Activated T-cell treated with anti-CD3 and anti-CD28 coated beads, Interleukin-2, amount 50 U/mL, for 1 hour (primary cell): ENCODE measurements at regions not wholly inside any gene's neighbourhood (a gene's known extent, or its start where the extent isn't known, plus 50 kb on each side); places are given as distances from the start of the nearest gene placed in this dataset.
"Not testable (repeated sequence)": the region's sequence is repeated elsewhere in the genome, so short reads cannot be mapped to it uniquely, and the experiment has no call there.

ENCODE experiments used
- DNase-seq: peaks from one replicate; pipeline ENCODE4 v3.0.0-alpha.2; 2020

DNA sequence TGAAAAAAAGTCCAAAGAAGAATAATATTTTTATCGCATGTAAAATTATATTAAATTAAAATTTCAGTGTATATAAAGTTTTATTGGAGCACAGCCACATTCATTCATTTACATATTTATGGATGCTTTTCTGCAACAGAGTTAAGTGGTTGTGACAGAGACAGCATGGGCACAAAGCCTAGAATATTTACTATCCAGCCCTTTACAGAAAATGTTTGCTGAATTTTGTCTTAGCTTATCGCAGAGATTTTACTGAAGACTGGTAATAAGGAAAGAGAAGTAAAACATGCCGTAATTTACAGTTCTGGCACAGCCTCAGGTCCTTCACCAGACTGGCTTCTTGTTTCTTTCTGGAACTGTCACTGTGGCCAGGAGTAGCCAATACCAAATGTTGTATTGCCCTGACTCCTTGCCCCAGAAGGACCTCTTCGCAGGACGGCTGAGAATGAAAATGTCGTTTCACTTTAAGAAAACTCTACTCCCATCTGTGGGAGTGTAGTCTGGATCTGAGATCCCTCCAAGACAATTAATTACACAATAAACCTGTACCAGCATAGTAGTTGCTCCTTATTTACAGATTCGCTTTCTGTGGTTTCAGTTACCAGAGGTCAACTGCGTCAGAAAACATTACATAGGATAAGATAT is 94.9 kb upstream of the GOT2 start:
- no peak for DNase-seq

DNA sequence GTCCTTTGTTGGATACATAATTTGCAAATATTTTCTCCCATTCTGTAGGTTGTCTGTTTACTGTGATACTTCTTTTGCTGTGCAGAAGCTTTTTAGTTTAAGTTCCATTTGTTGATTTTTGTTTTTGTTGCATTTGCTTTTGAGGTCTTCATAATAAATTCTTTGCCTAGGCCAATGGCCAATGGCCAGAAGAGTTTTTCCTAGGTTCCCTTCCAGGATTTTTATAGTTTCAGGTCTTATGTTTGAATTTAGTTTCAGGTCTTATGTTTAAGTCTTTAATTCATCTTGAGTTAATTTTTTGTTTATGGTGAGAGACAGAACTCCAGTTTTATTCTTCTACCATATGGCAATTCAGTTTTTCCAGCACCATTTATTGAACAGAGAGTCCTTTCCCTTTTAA is 90.1 kb upstream of the GOT2 start:
- no peak for DNase-seq

DNA sequence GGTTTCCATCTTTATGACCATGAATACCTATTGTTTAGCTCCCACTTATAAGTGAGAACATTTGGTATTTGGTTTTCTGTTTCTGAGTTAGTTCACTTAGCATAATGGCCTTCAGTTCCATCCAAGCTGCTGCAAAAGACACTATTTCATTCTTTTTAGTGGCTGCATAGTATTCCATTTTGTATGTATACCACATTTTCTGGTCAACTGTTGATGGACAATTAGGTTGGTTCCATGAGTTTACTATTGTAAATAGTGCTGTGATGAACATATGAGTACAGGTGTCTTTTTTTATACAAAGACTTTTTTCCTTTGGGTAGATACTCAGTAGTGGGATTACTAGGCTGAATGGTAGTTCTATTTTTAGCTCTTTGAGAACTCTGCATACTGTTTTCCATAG is 87.8 kb upstream of the GOT2 start:
- DNase-seq: no peak

DNA sequence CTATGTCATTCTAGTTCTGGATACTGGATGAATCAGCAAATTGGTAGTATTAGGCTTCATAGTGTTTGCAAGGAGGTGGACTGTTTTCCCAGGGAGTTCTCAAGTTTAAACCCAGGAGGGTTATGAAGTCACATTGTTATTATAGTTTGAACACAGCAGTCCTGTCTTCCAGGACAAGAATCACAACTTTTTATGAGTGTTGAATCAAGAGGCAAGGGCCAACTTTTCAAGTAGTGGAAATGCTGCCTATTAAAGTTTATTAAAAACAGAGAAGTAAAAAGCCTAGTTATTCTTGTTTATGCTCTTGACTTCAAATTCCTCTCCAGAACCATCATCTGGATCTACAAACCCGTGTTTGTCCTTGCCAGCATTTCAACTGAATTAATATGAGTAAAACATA is 86.3 kb upstream of the GOT2 start:
- DNase-seq: no peak

DNA sequence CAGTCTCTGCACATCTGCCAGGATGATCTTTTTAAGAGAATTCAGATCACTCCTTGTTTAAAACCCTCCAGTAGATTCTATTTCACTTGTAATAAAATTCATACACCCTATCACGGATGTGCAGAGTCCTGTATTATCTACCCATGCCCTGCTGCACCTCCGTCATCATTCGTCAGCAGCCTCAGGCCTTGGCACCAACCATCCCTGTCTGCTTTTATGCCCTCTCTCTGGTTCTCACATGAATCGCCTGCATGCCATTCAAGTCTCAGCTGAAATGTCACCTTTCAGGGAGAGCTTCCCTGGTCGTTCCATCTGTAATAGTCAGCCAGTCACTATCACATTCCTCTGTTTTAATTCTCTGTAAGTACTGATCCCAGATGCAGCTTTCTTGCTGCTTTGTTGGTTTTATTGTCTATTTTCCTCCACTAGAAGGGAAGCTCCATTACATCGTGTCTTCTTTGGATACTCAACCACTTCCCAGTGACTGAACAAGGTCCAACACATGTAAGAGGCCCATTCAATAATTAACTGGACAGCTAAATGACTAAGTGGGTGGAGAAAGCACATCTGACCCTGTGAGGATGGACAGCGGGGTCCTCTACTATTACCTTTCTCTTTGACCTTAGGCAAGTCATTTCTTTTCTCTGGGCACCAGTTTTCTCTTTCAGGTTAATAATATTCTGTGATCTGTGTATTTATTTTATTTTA is 81.2 kb upstream of the GOT2 start:
- DNase-seq: no peak

DNA sequence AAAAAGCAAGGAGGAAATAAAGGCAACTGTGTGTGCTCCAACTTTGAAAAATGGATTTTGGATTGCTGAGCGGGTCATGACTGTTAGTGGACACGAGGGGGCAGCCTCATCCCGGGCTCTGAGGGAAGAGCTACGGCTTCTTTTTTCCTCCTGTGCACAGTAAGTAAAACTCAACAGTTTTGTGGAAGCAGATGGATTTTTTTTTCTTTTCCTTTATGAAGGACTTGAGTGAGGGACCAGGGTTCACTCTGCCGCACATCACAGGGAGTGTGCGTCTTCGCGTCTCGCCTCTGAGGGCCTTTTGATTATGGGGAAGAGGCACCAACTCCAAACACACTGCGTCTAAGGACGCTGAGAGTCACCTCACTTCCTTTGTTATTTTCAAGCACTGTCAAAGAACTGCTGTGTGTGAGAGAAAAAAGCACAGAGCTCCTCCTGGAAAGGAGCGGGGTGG is 80.3 kb upstream of the GOT2 start:
- DNase-seq: peak; percentile 21

DNA sequence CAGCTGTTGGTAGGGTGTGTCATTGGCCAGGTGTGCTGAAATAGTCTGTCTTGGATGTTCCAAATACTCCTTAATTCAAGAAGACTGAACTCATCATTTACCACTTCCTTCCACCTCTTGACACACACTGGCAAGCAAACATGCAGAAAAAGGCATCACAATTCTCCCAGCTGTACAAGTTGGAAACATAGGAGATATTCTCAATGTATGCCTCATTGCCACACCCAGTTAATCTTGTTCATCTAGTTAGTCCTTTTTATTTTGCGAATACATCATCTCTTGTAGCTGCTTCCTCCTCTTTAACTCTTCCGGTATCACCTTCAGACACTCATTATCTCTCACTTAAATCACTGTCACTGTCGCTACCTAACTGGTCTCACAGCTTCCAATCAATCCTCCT is 75.1 kb upstream of the GOT2 start:
- DNase-seq: no peak

DNA sequence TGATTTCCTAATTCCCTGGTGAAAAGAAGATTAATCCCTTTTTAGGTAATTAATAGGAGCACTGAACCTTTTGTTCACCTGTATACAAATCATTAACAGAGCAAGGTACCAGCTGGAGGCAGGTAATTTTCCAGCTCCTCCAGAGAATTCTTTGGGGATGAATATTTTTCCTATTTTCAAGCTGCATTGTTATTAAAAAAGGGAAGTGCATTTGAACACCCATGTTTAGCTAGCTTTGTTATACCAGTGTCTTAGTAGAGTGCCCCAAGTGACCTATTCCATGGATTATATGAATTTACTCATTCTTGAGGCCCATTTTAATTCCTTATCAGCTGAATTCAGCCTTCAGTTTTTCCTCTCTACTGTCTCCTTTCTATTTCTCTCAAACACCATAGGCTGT is 73.2 kb upstream of the GOT2 start:
- no peak for DNase-seq

DNA sequence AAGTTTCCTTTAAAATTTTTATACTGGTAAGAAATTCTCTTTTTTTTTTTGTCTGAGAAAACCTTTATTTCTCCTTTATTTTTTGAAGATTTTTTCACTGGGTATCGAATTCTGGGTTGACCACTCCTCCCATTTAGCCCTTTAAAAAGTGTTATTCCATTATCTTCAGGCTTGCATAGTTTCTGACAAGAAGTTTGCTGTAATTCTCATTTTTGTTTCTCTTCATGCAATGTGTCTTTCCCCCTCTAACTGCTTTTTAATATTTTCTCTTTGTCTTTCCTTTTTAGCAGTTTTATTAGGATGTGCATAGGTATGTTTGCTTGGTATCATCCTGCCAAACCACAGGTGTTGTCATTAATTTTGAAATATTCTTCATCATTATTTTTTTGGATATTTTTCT is 67.7 kb upstream of the GOT2 start:
- DNase-seq: no peak

DNA sequence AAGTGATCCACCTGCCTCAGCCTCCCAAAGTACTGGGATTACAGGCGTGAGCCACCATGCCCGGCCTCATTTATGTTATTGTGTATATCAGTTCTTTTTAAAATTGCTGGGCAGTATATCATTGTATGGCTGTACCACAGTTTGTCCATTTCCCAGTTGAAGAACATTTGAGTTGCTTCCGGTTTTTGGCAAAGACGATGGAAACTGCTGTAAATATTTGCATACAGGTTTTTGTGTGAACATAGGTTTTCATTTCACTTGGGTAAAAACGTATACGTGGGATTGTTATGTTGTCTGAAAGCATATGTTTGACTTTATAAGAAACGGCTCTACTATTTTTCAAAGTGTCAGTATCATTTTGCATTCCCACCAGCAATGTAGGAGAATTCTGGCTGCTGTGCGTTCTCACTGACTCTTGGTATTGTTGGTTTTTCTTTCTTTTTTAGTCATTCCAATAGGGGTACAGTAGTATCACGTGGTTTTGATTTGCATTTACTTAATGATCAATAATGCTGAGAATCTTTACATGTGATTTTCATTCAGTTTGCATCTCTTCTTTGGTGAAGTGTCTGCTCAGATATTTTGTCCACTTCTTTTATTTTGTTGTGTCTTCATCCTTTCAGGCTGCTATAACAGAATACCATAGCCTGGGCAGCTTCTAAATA is 63.2 kb upstream of the GOT2 start:
- DNase-seq: no peak

DNA sequence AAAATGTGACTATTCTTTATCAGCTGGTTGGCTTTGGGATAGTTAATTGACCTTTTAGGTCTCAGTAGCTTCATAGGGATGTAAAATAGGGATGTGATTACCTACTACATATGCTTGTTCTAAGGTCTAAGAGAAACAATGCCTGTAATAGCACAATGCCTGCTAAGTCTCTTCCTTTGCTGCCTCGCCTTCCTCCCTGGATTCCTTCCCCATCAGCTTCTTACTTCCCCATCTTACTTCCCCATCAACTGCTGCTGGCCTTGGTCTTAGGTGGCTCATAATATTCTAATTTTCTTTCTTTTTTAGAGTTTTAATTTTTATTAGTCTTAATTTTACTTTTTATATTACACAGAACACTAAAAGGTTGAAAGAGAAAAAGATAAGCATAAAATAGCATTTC is 59.2 kb upstream of the GOT2 start:
- no peak for DNase-seq

DNA sequence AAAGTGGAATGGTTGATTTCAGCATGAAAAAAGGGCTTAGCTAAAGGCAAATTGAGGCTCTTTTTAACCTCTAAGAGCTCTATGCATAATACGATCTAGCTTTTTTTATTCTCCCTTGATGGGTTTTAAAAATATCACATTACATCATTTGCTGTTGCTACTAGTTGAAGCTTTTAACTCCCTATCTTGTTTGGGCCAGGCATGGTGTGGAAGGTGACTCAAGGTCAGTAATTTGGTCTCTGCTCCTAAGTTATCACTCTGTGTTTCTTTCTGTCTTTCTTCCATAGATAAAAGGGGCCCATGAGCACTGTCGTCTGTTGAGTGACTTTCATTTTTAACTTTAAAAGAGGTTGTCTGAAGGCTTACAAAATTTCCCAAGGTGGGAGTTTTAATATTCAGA is 58.1 kb upstream of the GOT2 start:
- no peak for DNase-seq

DNA sequence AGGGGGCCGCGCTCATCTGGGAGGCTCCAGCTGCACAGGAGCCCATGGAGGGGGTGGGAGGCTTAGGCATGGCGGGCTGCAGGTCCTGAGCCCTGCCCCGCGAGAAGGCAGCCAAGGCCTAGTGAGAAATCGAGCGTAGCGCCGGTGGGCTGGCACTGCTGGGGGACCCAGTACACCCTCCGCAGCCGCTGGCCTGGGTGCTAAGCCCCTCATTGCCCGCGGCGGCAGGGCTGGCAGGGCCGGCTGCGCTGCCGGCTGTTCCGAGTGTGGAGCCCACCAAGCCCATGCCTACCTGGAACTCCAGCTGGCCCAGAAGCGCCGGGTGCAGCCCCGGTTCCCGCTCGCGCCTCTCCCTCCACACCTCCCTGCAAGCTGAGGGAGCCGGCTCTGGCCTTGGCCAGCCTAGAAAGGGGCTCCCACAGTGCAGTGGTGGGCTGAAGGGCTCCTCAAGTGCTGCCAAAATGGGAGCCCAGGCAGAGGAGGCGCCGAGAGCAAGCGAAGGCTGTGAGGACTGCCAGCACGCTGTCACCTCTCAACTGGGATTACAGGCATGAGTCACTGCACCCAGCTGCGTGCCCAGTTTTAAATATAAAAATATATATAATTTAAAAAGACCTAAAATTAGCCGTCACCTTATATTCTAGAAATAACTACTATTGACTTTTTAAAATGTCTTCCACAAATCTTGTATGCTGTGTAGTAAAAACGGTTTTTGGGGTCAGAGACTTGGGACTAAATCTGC is 56.9 kb upstream of the GOT2 start:
- DNase-seq: not testable (repeated sequence)

DNA sequence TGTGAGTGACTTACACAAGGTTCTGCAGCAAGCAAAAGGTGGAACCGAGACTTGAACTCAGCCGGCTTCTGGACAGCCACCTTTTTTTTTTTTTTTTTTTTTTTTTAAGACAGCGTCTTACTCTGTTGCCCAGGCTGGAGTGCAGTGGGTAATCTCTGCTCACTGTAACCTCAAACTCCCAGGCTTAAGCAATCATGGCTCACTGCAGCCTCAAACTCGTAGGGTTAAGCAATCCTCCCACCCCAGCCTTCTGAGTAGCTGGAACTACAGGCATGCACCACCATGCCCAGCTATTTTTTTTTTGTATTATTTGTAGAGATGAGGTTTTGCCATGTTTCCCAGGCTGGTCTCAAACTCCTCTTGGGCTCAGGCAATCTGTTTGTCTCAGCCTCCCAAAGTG is 55.2 kb upstream of the GOT2 start:
- no peak for DNase-seq
